C4-2B (cell line): ENCODE measurements at regions not wholly inside any gene's neighbourhood (a gene's known extent, or its start where the extent isn't known, plus 50 kb on each side); places are given as distances from the start of the nearest gene placed in this dataset.

Experiments
- ZFX ChIP-seq: fragments of 450-650 bp; IDR thresholded peaks from 2 replicates; pipeline ENCODE4 v1.6.1; 2017
- TF ChIP-seq, protein P1 (sequence below): fragments of 450-650 bp; conservative IDR thresholded peaks from 2 replicates; pipeline ENCODE4 v1.5.1; 2017; ENCODE audit warnings: mild to moderate bottlenecking

DNA sequence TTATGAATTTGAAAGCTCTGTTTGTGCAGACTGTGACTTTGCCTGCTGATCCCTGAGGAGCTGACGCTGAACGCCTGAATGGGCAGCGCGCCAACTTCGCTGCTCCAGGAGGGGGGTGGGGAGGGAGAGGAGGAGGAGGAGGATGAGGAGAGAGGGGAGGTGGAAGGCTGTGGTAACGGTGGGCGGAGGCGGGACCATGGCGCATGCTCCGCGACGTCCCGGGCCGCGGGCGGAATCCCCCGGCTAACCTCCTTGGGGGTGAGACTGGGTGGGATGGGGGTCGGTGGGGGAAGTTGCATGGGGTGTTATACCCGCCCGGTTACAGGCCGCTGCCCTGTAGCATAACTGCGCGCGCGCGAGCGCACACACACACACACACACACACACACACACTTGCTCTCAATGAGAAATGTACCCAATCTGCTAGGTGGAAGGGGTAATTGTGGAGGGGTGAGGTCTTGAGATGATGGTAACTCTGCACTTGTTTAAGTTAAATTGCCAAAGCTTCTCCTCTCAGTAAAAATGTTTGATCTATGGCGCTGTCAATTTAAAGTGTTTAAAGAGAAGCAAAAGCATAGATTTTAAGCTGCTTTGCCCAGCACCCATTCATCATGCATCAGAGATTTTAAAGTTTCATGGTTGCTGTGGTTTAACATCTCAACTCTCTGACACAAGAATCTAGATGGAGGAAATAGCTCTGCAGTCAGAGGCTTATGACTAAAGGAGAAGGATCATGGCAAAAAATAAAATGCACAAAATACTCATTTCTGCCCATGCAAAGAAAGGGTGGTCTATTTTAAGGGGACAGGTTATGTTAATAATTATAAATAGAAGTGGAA, 76.6 kb upstream of the TBCA start:
- TF ChIP-seq, protein P1, sequence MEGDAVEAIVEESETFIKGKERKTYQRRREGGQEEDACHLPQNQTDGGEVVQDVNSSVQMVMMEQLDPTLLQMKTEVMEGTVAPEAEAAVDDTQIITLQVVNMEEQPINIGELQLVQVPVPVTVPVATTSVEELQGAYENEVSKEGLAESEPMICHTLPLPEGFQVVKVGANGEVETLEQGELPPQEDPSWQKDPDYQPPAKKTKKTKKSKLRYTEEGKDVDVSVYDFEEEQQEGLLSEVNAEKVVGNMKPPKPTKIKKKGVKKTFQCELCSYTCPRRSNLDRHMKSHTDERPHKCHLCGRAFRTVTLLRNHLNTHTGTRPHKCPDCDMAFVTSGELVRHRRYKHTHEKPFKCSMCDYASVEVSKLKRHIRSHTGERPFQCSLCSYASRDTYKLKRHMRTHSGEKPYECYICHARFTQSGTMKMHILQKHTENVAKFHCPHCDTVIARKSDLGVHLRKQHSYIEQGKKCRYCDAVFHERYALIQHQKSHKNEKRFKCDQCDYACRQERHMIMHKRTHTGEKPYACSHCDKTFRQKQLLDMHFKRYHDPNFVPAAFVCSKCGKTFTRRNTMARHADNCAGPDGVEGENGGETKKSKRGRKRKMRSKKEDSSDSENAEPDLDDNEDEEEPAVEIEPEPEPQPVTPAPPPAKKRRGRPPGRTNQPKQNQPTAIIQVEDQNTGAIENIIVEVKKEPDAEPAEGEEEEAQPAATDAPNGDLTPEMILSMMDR = no peak
- TF ChIP-seq ZFX = no peak
